NT2/D1 (cell line): ENCODE measurements at regions not wholly inside any gene's neighbourhood (a gene's known extent, or its start where the extent isn't known, plus 50 kb on each side); places are given as distances from the start of the nearest gene placed in this dataset.

Experiments used
- SUZ12 ChIP-seq: IDR thresholded peaks from 2 replicates; pipeline ENCODE4 v1.6.1; 2011; ENCODE audit not compliant: insufficient read length, insufficient read depth; ENCODE audit errors: extremely low read depth
- YY1 ChIP-seq: IDR thresholded peaks from 2 replicates; pipeline ENCODE4 v1.6.1; 2011; ENCODE audit not compliant: insufficient read length, insufficient read depth

- no peak for TF ChIP-seq YY1
- TF ChIP-seq SUZ12 = no peak
These were observed 769.6 kb upstream of the CRIM1 start for GRCh38 chr2:35585972-35586371.
